A549 (cell line): ENCODE measurements at regions not wholly inside any gene's neighbourhood (a gene's known extent, or its start where the extent isn't known, plus 50 kb on each side); places are given as distances from the start of the nearest gene placed in this dataset.

ENCODE experiments used
- EP300 ChIP-seq, 2 experiments: fragments of >200 bp; sonication (Bioruptor Twin); formaldehyde crosslinking; IDR thresholded peaks; 2 replicates in 1 of 2; 3 replicates in 1 of 2; pipeline ENCODE4 v1.6.1; 2016 to 2017
- JUNB ChIP-seq: fragments of >200 bp; sonication (Bioruptor Twin); formaldehyde crosslinking; IDR thresholded peaks from 2 replicates; pipeline ENCODE4 v1.6.1; 2016
- POLR2A ChIP-seq: IDR thresholded peaks from 2 replicates; pipeline ENCODE4 v1.6.1; 2012; ENCODE audit warnings: mild to moderate bottlenecking, low read length
- POLR2AphosphoS2 ChIP-seq: conservative IDR thresholded peaks from 2 replicates; pipeline ENCODE4 v1.6.1; 2012; ENCODE audit warnings: low read length, improper control_type of control experiment, inconsistent platforms
- REST ChIP-seq: fragments of 200-600 bp; sonication (generic); IDR thresholded peaks from 2 replicates; pipeline ENCODE4 v1.6.1; 2016; ENCODE audit warnings: antibody characterized with exemption, mild to moderate bottlenecking, moderate library complexity
- RFX5 ChIP-seq: fragments of 450-650 bp; IDR thresholded peaks from 2 replicates; pipeline ENCODE4 v1.7.1; 2014; ENCODE audit warnings: antibody characterized with exemption, mild to moderate bottlenecking, moderate library complexity
- USF2 ChIP-seq: fragments of 450-650 bp; IDR thresholded peaks from 2 replicates; pipeline ENCODE4 v1.6.1; 2014; ENCODE audit warnings: antibody characterized with exemption
- ZSCAN20 ChIP-seq: fragments of 250-450 bp; sonication (Bioruptor Pico); IDR thresholded peaks from 2 replicates; pipeline ENCODE4 v1.8.0; 2022; ENCODE audit warnings: mild to moderate bottlenecking, moderate library complexity
- TF ChIP-seq, protein P1 (sequence below): IDR thresholded peaks from 2 replicates; pipeline ENCODE4 v1.6.1; 2012
- TF ChIP-seq, protein P2 (sequence below): fragments of >200 bp; sonication (Bioruptor Twin); formaldehyde crosslinking; IDR thresholded peaks from 3 replicates; pipeline ENCODE4 v1.5.1; 2016

DNA sequence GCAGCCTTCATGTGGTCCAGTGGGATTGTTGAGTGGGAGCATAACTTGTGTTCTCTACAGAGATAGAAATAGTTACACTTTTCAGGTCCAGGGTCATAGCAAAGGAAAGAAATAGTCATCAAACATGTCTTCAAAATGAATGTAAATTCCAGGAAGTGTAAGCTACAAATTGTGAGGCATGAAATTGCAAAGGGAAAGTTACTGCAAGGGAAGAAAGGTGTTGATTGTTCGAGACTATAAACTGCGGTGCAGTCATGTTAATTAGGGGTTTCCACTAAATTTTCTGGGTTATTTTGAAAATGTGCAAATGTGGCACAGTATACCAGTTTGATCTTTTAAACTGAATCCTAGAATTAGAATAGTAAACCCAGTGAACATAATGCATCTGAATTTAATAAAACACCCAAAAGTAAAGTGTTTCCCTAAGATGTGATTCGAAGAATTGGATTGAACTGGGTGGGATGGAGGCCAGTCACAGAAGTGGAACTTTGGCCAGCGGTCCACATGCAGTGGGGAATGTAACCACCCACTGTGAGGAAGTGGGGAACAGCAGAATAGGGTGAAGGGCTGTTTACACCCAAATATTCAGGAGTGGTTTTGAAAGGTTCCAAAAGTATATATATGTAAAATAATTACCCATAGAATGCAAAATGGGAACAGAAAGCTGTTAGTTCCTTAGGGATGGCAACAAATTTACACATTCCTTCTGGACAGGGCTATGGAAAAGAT lies 126.5 kb upstream of the CCDC68 start:
- TF ChIP-seq POLR2A (no peak), REST (no peak), POLR2AphosphoS2 (no peak), EP300 (IDR thresholded peaks at IDR 0.05) (no peak), USF2 (no peak), RFX5 (no peak), JUNB (no peak), ZSCAN20 (CRISPR knock-in tag) (no peak)
- TF ChIP-seq, protein P1, sequence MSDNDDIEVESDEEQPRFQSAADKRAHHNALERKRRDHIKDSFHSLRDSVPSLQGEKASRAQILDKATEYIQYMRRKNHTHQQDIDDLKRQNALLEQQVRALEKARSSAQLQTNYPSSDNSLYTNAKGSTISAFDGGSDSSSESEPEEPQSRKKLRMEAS, result no peak
- TF ChIP-seq, protein P2, sequence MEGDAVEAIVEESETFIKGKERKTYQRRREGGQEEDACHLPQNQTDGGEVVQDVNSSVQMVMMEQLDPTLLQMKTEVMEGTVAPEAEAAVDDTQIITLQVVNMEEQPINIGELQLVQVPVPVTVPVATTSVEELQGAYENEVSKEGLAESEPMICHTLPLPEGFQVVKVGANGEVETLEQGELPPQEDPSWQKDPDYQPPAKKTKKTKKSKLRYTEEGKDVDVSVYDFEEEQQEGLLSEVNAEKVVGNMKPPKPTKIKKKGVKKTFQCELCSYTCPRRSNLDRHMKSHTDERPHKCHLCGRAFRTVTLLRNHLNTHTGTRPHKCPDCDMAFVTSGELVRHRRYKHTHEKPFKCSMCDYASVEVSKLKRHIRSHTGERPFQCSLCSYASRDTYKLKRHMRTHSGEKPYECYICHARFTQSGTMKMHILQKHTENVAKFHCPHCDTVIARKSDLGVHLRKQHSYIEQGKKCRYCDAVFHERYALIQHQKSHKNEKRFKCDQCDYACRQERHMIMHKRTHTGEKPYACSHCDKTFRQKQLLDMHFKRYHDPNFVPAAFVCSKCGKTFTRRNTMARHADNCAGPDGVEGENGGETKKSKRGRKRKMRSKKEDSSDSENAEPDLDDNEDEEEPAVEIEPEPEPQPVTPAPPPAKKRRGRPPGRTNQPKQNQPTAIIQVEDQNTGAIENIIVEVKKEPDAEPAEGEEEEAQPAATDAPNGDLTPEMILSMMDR, result no peak
